Neural progenitor cell (in vitro differentiated cells): ENCODE measurements at regions not wholly inside any gene's neighbourhood (a gene's known extent, or its start where the extent isn't known, plus 50 kb on each side); places are given as distances from the start of the nearest gene placed in this dataset.

ENCODE experiments used
- DNase-seq: peaks from one replicate; pipeline ENCODE4 v3.0.0-alpha.2; 2016; ENCODE audit warnings: low spot score
- H2AFZ ChIP-seq: fragments of 200-600 bp; sonication (generic); replicated peaks from 2 replicates; pipeline ENCODE4 v1.6.1; 2016; ENCODE audit warnings: antibody characterized with exemption
- H3F3A ChIP-seq: fragments of 200-600 bp; sonication (generic); 2 replicates; pipeline ENCODE4 v1.6.1; 2016; ENCODE audit warnings: antibody characterized with exemption, low read depth
- H3K27ac ChIP-seq: fragments of 200-600 bp; sonication (generic); 2 replicates; pipeline ENCODE4 v1.5.1; 2016; ENCODE audit warnings: mild to moderate bottlenecking
- H3K27me3 ChIP-seq: fragments of 200-600 bp; sonication (generic); 2 replicates; pipeline ENCODE4 v1.6.1; 2016; ENCODE audit warnings: mild to moderate bottlenecking, moderate library complexity
- H3K36me3 ChIP-seq: fragments of 200-600 bp; sonication (generic); 2 replicates; pipeline ENCODE4 v1.5.1; 2016
- H3K4me1 ChIP-seq: fragments of 200-600 bp; sonication (generic); 2 replicates; pipeline ENCODE4 v1.6.1; 2016; ENCODE audit warnings: mixed run types
- H3K4me2 ChIP-seq: fragments of 200-600 bp; sonication (generic); 2 replicates; pipeline ENCODE4 v1.6.1; 2016
- H3K4me3 ChIP-seq: fragments of 200-600 bp; sonication (generic); 2 replicates; pipeline ENCODE4 v1.5.1; 2016
- H3K79me2 ChIP-seq: fragments of 200-600 bp; sonication (generic); 2 replicates; pipeline ENCODE4 v1.6.1; 2016; ENCODE audit warnings: low read depth
- H3K9ac ChIP-seq: fragments of 200-600 bp; sonication (generic); 2 replicates; pipeline ENCODE4 v1.6.1; 2016
- H3K9me3 ChIP-seq: fragments of 200-600 bp; sonication (generic); 2 replicates; pipeline ENCODE4 v1.5.1; 2016; ENCODE audit warnings: low read depth
- H4K20me1 ChIP-seq: fragments of 200-600 bp; sonication (generic); 2 replicates; pipeline ENCODE4 v1.6.1; 2016; ENCODE audit warnings: low read depth
- H3K27ac Mint-ChIP-seq: 3 replicates; pipeline ENCODE4 v1.8.0; 2021; ENCODE audit warnings: mixed read lengths
- H3K27me3 Mint-ChIP-seq: 2 replicates; pipeline ENCODE4 v1.8.0; 2022; ENCODE audit warnings: low read depth, mild to moderate bottlenecking, inconsistent platforms, moderate library complexity, mixed read lengths; ENCODE audit not compliant: insufficient read depth
- H3K36me3 Mint-ChIP-seq: 3 replicates; pipeline ENCODE4 v1.8.0; 2021; ENCODE audit warnings: mixed read lengths
- H3K4me1 Mint-ChIP-seq: 3 replicates; pipeline ENCODE4 v1.8.0; 2021; ENCODE audit warnings: mixed read lengths
- H3K4me3 Mint-ChIP-seq: 3 replicates; pipeline ENCODE4 v1.8.0; 2021; ENCODE audit warnings: mild to moderate bottlenecking, moderate library complexity, mixed read lengths
- H3K9me3 Mint-ChIP-seq: 3 replicates; pipeline ENCODE4 v1.8.0; 2020; ENCODE audit warnings: mixed read lengths
- CTCF ChIP-seq: fragments of 200-600 bp; sonication (generic); IDR thresholded peaks from 2 replicates; pipeline ENCODE4 v1.5.1; 2017; ENCODE audit warnings: antibody characterized with exemption, mild to moderate bottlenecking
- EZH2 ChIP-seq: fragments of 200-600 bp; sonication (generic); IDR thresholded peaks from 2 replicates; pipeline ENCODE4 v1.6.1; 2017; ENCODE audit warnings: antibody characterized with exemption, mild to moderate bottlenecking, moderate library complexity
- EZH2phosphoT487 ChIP-seq: fragments of 200-600 bp; sonication (generic); IDR thresholded peaks from 2 replicates; pipeline ENCODE4 v1.6.1; 2017; ENCODE audit warnings: antibody characterized with exemption

- Histone ChIP-seq H3K27ac (no peak overlapping the region), H3K4me2 (no peak overlapping the region), H3K4me3 (no peak overlapping the region), H4K20me1 (no peaks in the 10 kb centered on the region), H3K36me3 (no peaks in the 10 kb centered on the region), H3K79me2 (no peaks in the 10 kb centered on the region), H3F3A (no peaks in the 10 kb centered on the region), H2AFZ (no peak overlapping the region), H3K4me1 (no peaks in the 10 kb centered on the region), H3K9ac (no peak overlapping the region), H3K27me3 (no peaks in the 10 kb centered on the region), H3K9me3 (no peaks in the 10 kb centered on the region)
- no peak for TF ChIP-seq EZH2
- peaks cover 10% of the 10 kb centered on the region for H3K27me3 Mint-ChIP-seq
- no peaks in the 10 kb centered on the region for H3K4me1 Mint-ChIP-seq
- H3K27ac Mint-ChIP-seq: no peak overlapping the region
- H3K4me3 Mint-ChIP-seq: no peak overlapping the region
- DNase-seq: no peak
- peaks cover 2% of the 10 kb centered on the region for H3K36me3 Mint-ChIP-seq
- peaks cover 5% of the 10 kb centered on the region for H3K9me3 Mint-ChIP-seq
Observed at GRCh38 chr2:235301202-235302076, 192.4 kb upstream of the AGAP1 start.

GRCh38 chr2:235302263-235302662 lies 191.6 kb upstream of the AGAP1 start:
- H3K4me1 ChIP-seq: no peaks in the 10 kb centered on the region
- H3K4me1 Mint-ChIP-seq: no peaks in the 10 kb centered on the region

GRCh38 chr2:235303499-235304291 lies 190.1 kb upstream of the AGAP1 start:
- peaks cover 7% of the 10 kb centered on the region for H3K27me3 Mint-ChIP-seq
- Histone ChIP-seq H3K27ac (no peak overlapping the region), H3K27me3 (no peaks in the 10 kb centered on the region), H3K4me3 (no peak overlapping the region), H2AFZ (no peak overlapping the region), H4K20me1 (no peaks in the 10 kb centered on the region), H3K9ac (no peak overlapping the region), H3K4me1 (no peaks in the 10 kb centered on the region), H3K36me3 (no peaks in the 10 kb centered on the region), H3F3A (no peaks in the 10 kb centered on the region), H3K79me2 (no peaks in the 10 kb centered on the region), H3K9me3 (no peaks in the 10 kb centered on the region), H3K4me2 (no peak overlapping the region)
- H3K4me1 Mint-ChIP-seq: no peaks in the 10 kb centered on the region
- peak; percentile 20 for DNase-seq
- no peak overlapping the region for H3K4me3 Mint-ChIP-seq
- peaks cover 5% of the 10 kb centered on the region for H3K9me3 Mint-ChIP-seq
- peaks cover 2% of the 10 kb centered on the region for H3K36me3 Mint-ChIP-seq
- H3K27ac Mint-ChIP-seq: no peak overlapping the region
- peak; percentile 36 for TF ChIP-seq CTCF
- no peak for TF ChIP-seq EZH2phosphoT487

More at GRCh38 chr2:235302263-235302662, 191.6 kb upstream of the AGAP1 start:
- Histone ChIP-seq H3K9ac (no peak overlapping the region), H3K9me3 (no peaks in the 10 kb centered on the region), H3K4me3 (no peak overlapping the region), H4K20me1 (no peaks in the 10 kb centered on the region), H3K27me3 (no peaks in the 10 kb centered on the region), H3F3A (no peaks in the 10 kb centered on the region), H2AFZ (no peak overlapping the region), H3K4me2 (no peak overlapping the region), H3K36me3 (no peaks in the 10 kb centered on the region), H3K27ac (no peak overlapping the region), H3K79me2 (no peaks in the 10 kb centered on the region)
- peaks cover 2% of the 10 kb centered on the region for H3K36me3 Mint-ChIP-seq
- H3K27ac Mint-ChIP-seq: peak overlapping the region; percentile 14
- peaks cover 5% of the 10 kb centered on the region for H3K9me3 Mint-ChIP-seq
- peaks cover 8% of the 10 kb centered on the region for H3K27me3 Mint-ChIP-seq
- no peak for DNase-seq
- TF ChIP-seq CTCF (no peak), EZH2 (no peak), EZH2phosphoT487 (no peak)
- no peak overlapping the region for H3K4me3 Mint-ChIP-seq
